ENCODE measurements at regions not wholly inside any gene's neighbourhood (a gene's known extent, or its start where the extent isn't known, plus 50 kb on each side); places are given as distances from the start of the nearest gene placed in this dataset.

- no peak for DNase-seq
These were observed 81.6 kb downstream of the MACIR start for GRCh38 chr5:103340132-103340531.

- no peak for DNase-seq
These were observed 78.4 kb downstream of the MACIR start for GRCh38 chr5:103336941-103337340.

GRCh38 chr5:103333376-103333775 lies 74.8 kb downstream of the MACIR start:
- no peak for DNase-seq

GRCh38 chr5:103330875-103331274 lies 72.3 kb downstream of the MACIR start:
- DNase-seq, result no peak
